Gastroesophageal sphincter (tissue), 3 donors: ENCODE measurements at regions not wholly inside any gene's neighbourhood (a gene's known extent, or its start where the extent isn't known, plus 50 kb on each side); places are given as distances from the start of the nearest gene placed in this dataset.

ENCODE experiments used
- EP300 ChIP-seq: sonication (generic); formaldehyde crosslinking; IDR thresholded peaks from one replicate; pipeline ENCODE4 v1.6.1; 2017; ENCODE audit warnings: antibody characterized with exemption, mild to moderate bottlenecking
- POLR2A ChIP-seq, 2 donors: fragments of 450-650 bp; IDR thresholded peaks; one replicate each; pipeline ENCODE4 v1.6.1; 2017; ENCODE audit warnings: antibody characterized with exemption in 2 of 2, mild to moderate bottlenecking in 2 of 2, moderate library complexity in 1 of 2
- POLR2AphosphoS5 ChIP-seq: sonication (generic); formaldehyde crosslinking; IDR thresholded peaks from one replicate; pipeline ENCODE4 v1.6.1; 2017; ENCODE audit warnings: antibody characterized with exemption
- TF ChIP-seq, protein P1 (sequence below), 4 experiments: fragments of 200-600 bp in 2 of 4; fragments of 450-650 bp in 2 of 4; sonication (generic) in 1 of 4; IDR thresholded peaks; one replicate each; pipeline ENCODE4 v1.5.1; 2017 to 2019; ENCODE audit warnings: antibody characterized with exemption in 4 of 4, mild to moderate bottlenecking in 2 of 4, moderate library complexity in 2 of 4

DNA sequence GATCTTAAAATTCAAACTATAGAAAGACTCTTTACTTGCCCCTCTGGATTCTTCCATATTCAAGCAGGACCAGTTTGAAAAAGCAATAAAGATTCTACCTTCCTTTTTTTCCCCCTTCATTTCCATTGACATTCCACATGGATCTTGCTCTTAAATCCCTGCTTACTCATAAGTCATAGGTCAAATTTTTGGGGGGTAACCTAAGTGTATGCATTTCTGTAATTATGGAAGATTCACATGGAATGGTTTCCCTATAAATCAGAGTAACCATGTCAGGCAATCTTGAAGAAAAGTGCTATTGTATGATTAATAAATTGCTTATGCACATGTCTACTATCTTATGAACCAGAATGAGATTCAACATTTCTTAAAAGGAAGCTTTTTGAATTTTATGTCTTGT is 551.0 kb downstream of the HAO1 start:
- TF ChIP-seq, protein P1, sequence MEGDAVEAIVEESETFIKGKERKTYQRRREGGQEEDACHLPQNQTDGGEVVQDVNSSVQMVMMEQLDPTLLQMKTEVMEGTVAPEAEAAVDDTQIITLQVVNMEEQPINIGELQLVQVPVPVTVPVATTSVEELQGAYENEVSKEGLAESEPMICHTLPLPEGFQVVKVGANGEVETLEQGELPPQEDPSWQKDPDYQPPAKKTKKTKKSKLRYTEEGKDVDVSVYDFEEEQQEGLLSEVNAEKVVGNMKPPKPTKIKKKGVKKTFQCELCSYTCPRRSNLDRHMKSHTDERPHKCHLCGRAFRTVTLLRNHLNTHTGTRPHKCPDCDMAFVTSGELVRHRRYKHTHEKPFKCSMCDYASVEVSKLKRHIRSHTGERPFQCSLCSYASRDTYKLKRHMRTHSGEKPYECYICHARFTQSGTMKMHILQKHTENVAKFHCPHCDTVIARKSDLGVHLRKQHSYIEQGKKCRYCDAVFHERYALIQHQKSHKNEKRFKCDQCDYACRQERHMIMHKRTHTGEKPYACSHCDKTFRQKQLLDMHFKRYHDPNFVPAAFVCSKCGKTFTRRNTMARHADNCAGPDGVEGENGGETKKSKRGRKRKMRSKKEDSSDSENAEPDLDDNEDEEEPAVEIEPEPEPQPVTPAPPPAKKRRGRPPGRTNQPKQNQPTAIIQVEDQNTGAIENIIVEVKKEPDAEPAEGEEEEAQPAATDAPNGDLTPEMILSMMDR (IDR thresholded peaks at IDR 0.05): no peak
- TF ChIP-seq POLR2AphosphoS5 (no peak), POLR2A (IDR thresholded peaks at IDR 0.05) (no peak), EP300 (no peak)
